Ovary (tissue), 7 donors: ENCODE measurements at regions not wholly inside any gene's neighbourhood (a gene's known extent, or its start where the extent isn't known, plus 50 kb on each side); places are given as distances from the start of the nearest gene placed in this dataset.
A peak's percentile ranks its signal among the peaks of the same experiment; 100 is the strongest.

Experiments
- DNase-seq, 5 donors: peaks; one replicate each; pipeline ENCODE4 v3.0.0-alpha.2; 2019 to 2020
- H3K27ac ChIP-seq, 2 donors: fragments of 200-600 bp; one replicate each; pipeline versions ENCODE4 v1.5.1 to v1.8.0; 2019 to 2022
- H3K27me3 ChIP-seq: fragments of 200-600 bp; one replicate; pipeline ENCODE4 v1.8.0; 2022
- H3K36me3 ChIP-seq: fragments of 200-600 bp; sonication (generic); one replicate; pipeline ENCODE4 v1.5.1; 2019
- H3K4me1 ChIP-seq: one replicate; pipeline ENCODE4 v1.8.1; 2013; ENCODE audit warnings: mild to moderate bottlenecking, moderate library complexity; ENCODE audit not compliant: insufficient read depth
- H3K4me3 ChIP-seq: fragments of 200-600 bp; sonication (generic); one replicate; pipeline ENCODE4 v1.5.1; 2017
- H3K9me3 ChIP-seq, 2 donors: fragments of 200-600 bp in 1 of 2; sonication (generic) in 1 of 2; one replicate each; pipeline versions ENCODE4 v1.5.1 to v1.8.1; 2013 to 2019; ENCODE audit warnings: mild to moderate bottlenecking in 1 of 2, moderate library complexity in 1 of 2
- EP300 ChIP-seq: sonication (generic); formaldehyde crosslinking; IDR thresholded peaks from one replicate; pipeline ENCODE4 v1.6.1; 2017; ENCODE audit warnings: antibody characterized with exemption
- POLR2A ChIP-seq: fragments of 450-650 bp; IDR thresholded peaks from one replicate; pipeline ENCODE4 v1.6.1; 2017; ENCODE audit warnings: antibody characterized with exemption, mild to moderate bottlenecking, moderate library complexity
- WGBS, 3 donors: extraction: QIAGEN DNeasy Blood & Tissue Kit in 1 of 3; methylation state at CpG; one replicate each; pipeline versions ENCODE4 v1.1.5 to v1.1.7; 2013 to 2017; 5-methylcytosine and 5-hydroxymethylcytosine counted together
- intact Hi-C, 4 donors: fragments of 100-400 bp; cut with DNase I; formaldehyde crosslinking; loops; one replicate each; pipeline versions ENCODE4 v1.11.0 to v1.15.1; 2022 to 2023
- TF ChIP-seq, protein P1 (sequence below), 3 donors: fragments of 450-650 bp in 2 of 3; fragments of 200-600 bp in 1 of 3; IDR thresholded peaks; one replicate each; pipeline versions ENCODE4 v1.5.1 to v1.8.0; 2016 to 2022; ENCODE audit warnings: antibody characterized with exemption in 3 of 3, mild to moderate bottlenecking in 1 of 3
- donor health status: DM: no; HTN: no; CAD: no; lungs with moderate emphysema.
- donor health status: DM: no; HTN: no; CAD: no.
- donor health status: Bipolar disorder and iron deficiency.
- donor health status: DM: no; HTN: no; CAD: no.
- donor health status: DM: yes; HTN: yes; CAD: no.

DNA sequence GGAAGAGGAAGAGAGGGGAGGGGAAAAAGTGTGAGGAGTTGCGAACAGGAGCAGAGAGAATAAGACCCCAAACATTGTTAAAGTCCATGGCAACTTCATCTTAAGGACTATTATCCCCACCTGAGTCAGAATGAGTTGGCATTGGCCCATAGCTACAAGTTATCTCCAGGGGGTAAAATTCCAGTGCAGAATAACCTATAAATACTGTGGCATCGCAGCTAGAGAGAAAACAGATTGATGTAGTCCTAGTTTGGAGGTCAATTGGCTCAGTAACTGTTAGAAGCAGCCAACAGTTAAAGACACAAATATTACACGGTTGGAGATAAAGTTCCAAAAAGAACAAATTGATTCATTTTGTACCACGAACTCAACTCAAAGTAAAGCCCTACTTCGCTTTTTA is 313.9 kb upstream of the CCDC54 start:
- intact Hi-C loops, result no loop called here

DNA sequence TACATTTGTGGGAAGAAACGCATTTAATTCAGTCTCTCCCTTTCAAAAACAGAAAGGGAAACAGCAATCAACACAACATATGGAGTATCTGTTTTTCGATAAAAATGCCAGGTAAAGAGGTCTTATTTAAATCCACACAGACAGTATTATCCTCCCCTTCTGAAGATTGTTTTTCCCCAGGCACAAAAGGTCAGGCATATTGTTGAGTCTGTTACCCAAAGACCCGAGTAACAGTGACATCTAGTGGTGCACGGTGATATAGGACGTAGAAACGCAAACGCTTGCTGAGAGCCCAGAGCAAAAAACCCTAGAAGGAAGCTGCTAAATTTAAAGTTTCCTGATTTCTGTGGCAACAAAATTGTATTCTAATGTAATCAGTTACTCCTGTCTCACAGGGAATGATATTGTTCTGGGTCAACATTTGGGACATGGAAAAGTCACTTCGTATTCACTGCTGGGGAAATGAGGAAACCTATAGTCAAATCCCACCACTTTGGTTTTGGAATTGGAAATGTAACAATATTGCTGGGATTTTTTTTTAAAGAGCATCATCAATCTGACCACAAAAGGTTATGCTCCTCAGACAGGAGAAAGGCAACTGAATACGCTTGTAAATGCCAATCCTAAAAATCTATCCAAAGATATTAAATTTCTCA is 312.7 kb upstream of the CCDC54 start:
- Histone ChIP-seq H3K27ac (peak overlapping the region in 1 of 2 donors; percentile 68), H3K4me1 (peaks cover 4% of the 10 kb centered on the region), H3K9me3 (no peaks in the 10 kb centered on the region), H3K4me3 (no peak overlapping the region), H3K36me3 (no peaks in the 10 kb centered on the region), H3K27me3 (no peaks in the 10 kb centered on the region)
- TF ChIP-seq, protein P1, sequence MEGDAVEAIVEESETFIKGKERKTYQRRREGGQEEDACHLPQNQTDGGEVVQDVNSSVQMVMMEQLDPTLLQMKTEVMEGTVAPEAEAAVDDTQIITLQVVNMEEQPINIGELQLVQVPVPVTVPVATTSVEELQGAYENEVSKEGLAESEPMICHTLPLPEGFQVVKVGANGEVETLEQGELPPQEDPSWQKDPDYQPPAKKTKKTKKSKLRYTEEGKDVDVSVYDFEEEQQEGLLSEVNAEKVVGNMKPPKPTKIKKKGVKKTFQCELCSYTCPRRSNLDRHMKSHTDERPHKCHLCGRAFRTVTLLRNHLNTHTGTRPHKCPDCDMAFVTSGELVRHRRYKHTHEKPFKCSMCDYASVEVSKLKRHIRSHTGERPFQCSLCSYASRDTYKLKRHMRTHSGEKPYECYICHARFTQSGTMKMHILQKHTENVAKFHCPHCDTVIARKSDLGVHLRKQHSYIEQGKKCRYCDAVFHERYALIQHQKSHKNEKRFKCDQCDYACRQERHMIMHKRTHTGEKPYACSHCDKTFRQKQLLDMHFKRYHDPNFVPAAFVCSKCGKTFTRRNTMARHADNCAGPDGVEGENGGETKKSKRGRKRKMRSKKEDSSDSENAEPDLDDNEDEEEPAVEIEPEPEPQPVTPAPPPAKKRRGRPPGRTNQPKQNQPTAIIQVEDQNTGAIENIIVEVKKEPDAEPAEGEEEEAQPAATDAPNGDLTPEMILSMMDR (IDR thresholded peaks at IDR 0.05), result peak; percentile 68 to 72 (median 69)
- TF ChIP-seq POLR2A, result no peak
- 18 to 20% (median 20%) methylated on average over 9 of the region's 9 CpGs for WGBS, 3 donors
- intact Hi-C loops, result loop anchor here in 1 of 4 donors (5.0 kb wide), 1 partner anchor 1377 kb away; no protein-coding TSS in a partner anchor
- peak; percentile 43 to 82 (median 71) for DNase-seq

More for the DNA sequence above, 313.9 kb upstream of the CCDC54 start:
- peaks cover 4% of the 10 kb centered on the region for H3K4me1 ChIP-seq
- H3K36me3 ChIP-seq, result no peaks in the 10 kb centered on the region
- TF ChIP-seq EP300, result no peak
- TF ChIP-seq, protein P1 (IDR thresholded peaks at IDR 0.05), result no peak
- no peak for TF ChIP-seq POLR2A
- 17 to 28% (median 28%) methylated on average over 5 of the region's 5 CpGs for WGBS, 3 donors
- no peak overlapping the region for H3K4me3 ChIP-seq
- H3K27ac ChIP-seq, result peak overlapping the region in 1 of 2 donors; percentile 68
- no peaks in the 10 kb centered on the region for H3K27me3 ChIP-seq
- H3K9me3 ChIP-seq, result no peaks in the 10 kb centered on the region
- no peak for DNase-seq

DNA sequence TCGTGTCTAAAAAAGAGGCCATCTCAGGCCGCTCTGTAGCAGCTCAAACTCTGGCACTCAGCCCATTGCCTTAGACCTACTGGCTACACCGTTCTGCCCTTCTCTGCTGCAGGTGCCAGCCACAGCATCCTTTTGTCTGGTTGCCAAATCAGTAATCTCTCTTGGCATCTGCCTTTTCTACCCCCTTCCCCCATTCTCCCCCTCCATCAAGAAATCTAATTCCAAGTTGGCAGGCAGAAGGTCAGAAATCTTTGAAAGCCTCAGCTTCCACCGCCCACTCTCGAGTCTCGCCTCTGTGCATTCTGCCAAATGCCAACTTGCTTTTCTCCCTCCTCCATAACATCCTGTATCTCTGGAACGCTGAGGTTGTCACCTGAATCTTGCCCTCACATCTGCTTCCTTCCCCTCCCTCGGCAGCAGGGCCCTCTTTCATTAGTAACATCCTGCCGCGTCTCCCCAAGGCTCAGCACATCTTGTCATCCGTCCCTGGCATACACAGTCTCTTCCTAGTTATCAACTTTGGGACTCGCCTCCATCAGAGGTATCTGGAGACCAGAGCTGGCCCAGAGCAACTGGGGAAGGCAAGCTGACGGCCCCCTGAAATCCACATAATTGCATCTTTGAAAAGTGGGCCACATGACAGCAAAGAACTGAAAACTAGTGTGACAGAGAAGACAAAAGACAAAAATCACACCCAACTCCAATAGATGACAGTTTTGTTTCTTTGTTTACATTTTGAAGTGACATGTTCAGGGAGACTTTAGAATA is 312.0 kb upstream of the CCDC54 start:
- intact Hi-C loops, result loop anchor here in 1 of 4 donors (5.0 kb wide), 1 partner anchor 1378 kb away; no protein-coding TSS in a partner anchor
- Histone ChIP-seq H3K27ac (no peak overlapping the region), H3K27me3 (no peaks in the 10 kb centered on the region), H3K4me1 (peaks cover 4% of the 10 kb centered on the region), H3K36me3 (no peaks in the 10 kb centered on the region), H3K4me3 (no peak overlapping the region), H3K9me3 (no peaks in the 10 kb centered on the region)
- DNase-seq, result peak in 3 of 5 donors; percentile 21 to 53 (median 32)
- 66 to 69% (median 68%) methylated on average over 13 of the region's 13 CpGs for WGBS, 3 donors
- TF ChIP-seq EP300 (no peak), POLR2A (no peak)
- TF ChIP-seq, protein P1 (IDR thresholded peaks at IDR 0.05), result no peak

DNA sequence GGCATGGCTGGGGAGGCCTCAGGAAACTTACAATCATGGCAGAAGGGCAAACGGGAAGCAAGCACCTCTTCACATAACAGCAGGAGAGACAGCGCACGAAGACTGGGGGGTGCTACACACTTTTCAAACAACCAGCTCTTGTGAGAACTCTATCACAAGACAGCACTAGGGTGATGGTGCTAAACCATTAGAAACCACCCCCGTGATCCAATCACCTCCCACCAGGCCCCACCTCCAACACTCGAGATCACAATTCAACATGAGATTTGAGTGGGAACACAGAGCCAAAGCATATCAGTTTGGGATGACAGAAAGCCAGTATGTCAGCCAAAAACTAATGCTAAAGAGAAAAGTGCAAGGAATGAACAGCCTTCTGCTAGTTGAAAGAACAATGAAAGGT is 309.8 kb upstream of the CCDC54 start:
- Histone ChIP-seq H3K4me3 (no peak overlapping the region), H3K4me1 (peaks cover 3% of the 10 kb centered on the region), H3K27ac (no peak overlapping the region), H3K9me3 (no peaks in the 10 kb centered on the region), H3K27me3 (no peaks in the 10 kb centered on the region), H3K36me3 (no peaks in the 10 kb centered on the region)
- intact Hi-C loops, result loop anchor here in 1 of 4 donors (5.0 kb wide), 1 partner anchor 1380 kb away; no protein-coding TSS in a partner anchor
- TF ChIP-seq POLR2A, result no peak
- TF ChIP-seq, protein P1 (IDR thresholded peaks at IDR 0.05), result no peak
- no peak for TF ChIP-seq EP300
- 81 to 93% (median 89%) methylated on average over 5 of the region's 5 CpGs for WGBS, 3 donors
- DNase-seq, result no peak
